H1 (cell line): ENCODE measurements at regions not wholly inside any gene's neighbourhood (a gene's known extent, or its start where the extent isn't known, plus 50 kb on each side); places are given as distances from the start of the nearest gene placed in this dataset.

Experiments used
- CEBPB ChIP-seq: IDR thresholded peaks from 2 replicates; pipeline ENCODE4 v1.6.1; 2012; ENCODE audit warnings: low read depth, low read length
- CTBP2 ChIP-seq: IDR thresholded peaks from 2 replicates; pipeline ENCODE4 v1.7.0; 2011; ENCODE audit warnings: borderline replicate concordance, mild to moderate bottlenecking, moderate library complexity, mixed read lengths, low read length; ENCODE audit not compliant: insufficient read depth, insufficient read length
- MAFK ChIP-seq: IDR thresholded peaks from 2 replicates; pipeline ENCODE4 v1.6.1; 2012; ENCODE audit warnings: low read depth, mild to moderate bottlenecking, improper control_type of control experiment, low read length
- TAF1 ChIP-seq: IDR thresholded peaks from 2 replicates; pipeline ENCODE4 v1.6.1; 2011; ENCODE audit warnings: mild to moderate bottlenecking, low read depth, low read length

- no peak for TF ChIP-seq CTBP2
- TF ChIP-seq CEBPB = no peak
- TF ChIP-seq MAFK = no peak
- TF ChIP-seq TAF1 = no peak
Observed at GRCh38 chr18:11533513-11533890, 75.9 kb upstream of the SLC35G4 start (continued).
